CD4-positive, alpha-beta T cell (primary cell): ENCODE measurements at regions not wholly inside any gene's neighbourhood (a gene's known extent, or its start where the extent isn't known, plus 50 kb on each side); places are given as distances from the start of the nearest gene placed in this dataset.

Source experiments
- ATAC-seq: fragments of 200-7000 bp; cut with Tn5 transposase; one replicate; pipeline ENCODE4 v1.10.0; 2022; ENCODE audit warnings: mild to moderate bottlenecking; ENCODE audit not compliant: poor library complexity
- CTCF ChIA-PET: fragments of 350-600 bp; sonication (Branson Sonifier 250); formaldehyde crosslinking; loops from one replicate; lab custom pipeline; 2021; ENCODE audit warnings: antibody characterized with exemption, inconsistent platforms; lab: Charles Lee
- POLR2A ChIA-PET: fragments of 350-600 bp; sonication (Branson Sonifier 250); formaldehyde crosslinking; loops from one replicate; lab custom pipeline; 2021; ENCODE audit warnings: antibody characterized with exemption, inconsistent platforms; lab: Charles Lee
- DNase-seq, 14 experiments: peaks; one replicate each; pipeline ENCODE4 v3.0.0-alpha.2; 2013 to 2020; ENCODE audit warnings: mixed read lengths in 2 of 14
- H3K27ac ChIP-seq, 2 donors: one replicate each; pipeline versions ENCODE4 v1.5.1 to v1.7.0; 2013; ENCODE audit warnings: low read length in 2 of 2, low read depth in 1 of 2, mild to moderate bottlenecking in 1 of 2
- H3K27me3 ChIP-seq, 2 experiments: 1 replicate in 1 of 2; 2 replicates in 1 of 2; pipeline versions ENCODE4 v1.6.1 to v1.7.0; 2013; ENCODE audit warnings: low read length in 2 of 2, control low read depth in 1 of 2, mild to moderate bottlenecking in 1 of 2, moderate library complexity in 1 of 2; ENCODE audit not compliant: insufficient read depth in 2 of 2, control insufficient read depth in 1 of 2
- H3K36me3 ChIP-seq: one replicate; pipeline ENCODE4 v1.6.1; 2013; ENCODE audit warnings: low read length, control low read depth; ENCODE audit not compliant: insufficient read depth
- H3K4me1 ChIP-seq: one replicate; pipeline ENCODE4 v1.6.1; 2013; ENCODE audit warnings: low read length, control low read depth; ENCODE audit not compliant: insufficient read depth
- H3K4me3 ChIP-seq: one replicate; pipeline ENCODE4 v1.5.1; 2013; ENCODE audit warnings: mild to moderate bottlenecking, low read length, moderate library complexity
- H3K9me3 ChIP-seq, 2 experiments: 1 replicate in 1 of 2; 2 replicates in 1 of 2; pipeline versions ENCODE4 v1.6.1 to v1.7.0; 2013; ENCODE audit warnings: low read length in 2 of 2, mild to moderate bottlenecking in 2 of 2, control low read depth in 1 of 2, moderate library complexity in 1 of 2; ENCODE audit not compliant: control insufficient read depth in 1 of 2, insufficient read depth in 1 of 2
- H3K27ac Mint-ChIP-seq: one replicate; pipeline ENCODE4 v1.8.0; 2020; ENCODE audit warnings: mixed read lengths
- H3K27me3 Mint-ChIP-seq: one replicate; pipeline ENCODE4 v1.8.0; 2021; ENCODE audit warnings: mixed read lengths
- H3K36me3 Mint-ChIP-seq: one replicate; pipeline ENCODE4 v1.8.0; 2021; ENCODE audit warnings: low read depth, mixed read lengths
- H3K4me1 Mint-ChIP-seq: one replicate; pipeline ENCODE4 v1.8.0; 2021; ENCODE audit warnings: low read depth, mixed read lengths
- H3K4me3 Mint-ChIP-seq: one replicate; pipeline ENCODE4 v1.8.0; 2020; ENCODE audit warnings: mild to moderate bottlenecking, mixed read lengths
- H3K9me3 Mint-ChIP-seq: one replicate; pipeline ENCODE4 v1.8.0; 2020; ENCODE audit warnings: mixed read lengths
- intact Hi-C, 2 experiments: fragments of 100-400 bp; cut with DNase I in 1 of 2; cut with micrococcal nuclease in 1 of 2; formaldehyde crosslinking; loops; one replicate each; pipeline versions ENCODE4 v1.15.1 to v1.9.0; 2023 to 2025; cut with DNase I, micrococcal nuclease
- TF ChIP-seq, protein P1 (sequence below): fragments of 200-600 bp; IDR thresholded peaks from one replicate; pipeline ENCODE4 v1.8.0; 2022; ENCODE audit warnings: antibody characterized with exemption, mild to moderate bottlenecking

DNA sequence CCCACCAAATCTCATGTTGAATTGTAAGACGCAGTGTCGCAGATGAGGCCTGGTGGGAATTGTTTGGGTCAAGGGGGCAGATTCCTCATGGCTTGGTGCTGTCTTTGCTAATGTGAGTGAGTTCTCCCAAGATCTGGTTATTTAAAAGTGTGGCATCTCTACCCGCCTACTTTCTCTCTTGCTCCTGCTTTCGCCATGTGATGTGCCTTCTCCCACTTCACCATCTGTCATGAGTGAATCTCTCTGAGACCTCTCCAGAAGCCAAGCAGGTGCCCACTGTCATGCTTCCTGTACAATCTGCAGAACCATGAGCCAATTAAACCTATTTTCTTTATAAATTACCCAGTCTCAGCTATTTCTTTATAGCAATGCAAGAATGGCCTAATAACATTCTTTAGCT, 246.6 kb upstream of the CDH20 start:
- Histone ChIP-seq H3K36me3 (no peaks in the 10 kb centered on the region), H3K4me1 (no peaks in the 10 kb centered on the region), H3K27ac (no peak overlapping the region), H3K9me3 (no peaks in the 10 kb centered on the region), H3K4me3 (no peak overlapping the region), H3K27me3 (no peaks in the 10 kb centered on the region)
- intact Hi-C loops = loop anchor here in 1 of 2 experiments (10.0 kb wide), 1 partner anchor 1048 kb away; no protein-coding TSS in a partner anchor
- no peaks in the 10 kb centered on the region for H3K36me3 Mint-ChIP-seq
- H3K4me3 Mint-ChIP-seq = no peak overlapping the region
- DNase-seq = no peak
- no peak for ATAC-seq
- H3K27me3 Mint-ChIP-seq = no peaks in the 10 kb centered on the region
- no peaks in the 10 kb centered on the region for H3K4me1 Mint-ChIP-seq
- CTCF ChIA-PET = no interaction called here
- TF ChIP-seq, protein P1, sequence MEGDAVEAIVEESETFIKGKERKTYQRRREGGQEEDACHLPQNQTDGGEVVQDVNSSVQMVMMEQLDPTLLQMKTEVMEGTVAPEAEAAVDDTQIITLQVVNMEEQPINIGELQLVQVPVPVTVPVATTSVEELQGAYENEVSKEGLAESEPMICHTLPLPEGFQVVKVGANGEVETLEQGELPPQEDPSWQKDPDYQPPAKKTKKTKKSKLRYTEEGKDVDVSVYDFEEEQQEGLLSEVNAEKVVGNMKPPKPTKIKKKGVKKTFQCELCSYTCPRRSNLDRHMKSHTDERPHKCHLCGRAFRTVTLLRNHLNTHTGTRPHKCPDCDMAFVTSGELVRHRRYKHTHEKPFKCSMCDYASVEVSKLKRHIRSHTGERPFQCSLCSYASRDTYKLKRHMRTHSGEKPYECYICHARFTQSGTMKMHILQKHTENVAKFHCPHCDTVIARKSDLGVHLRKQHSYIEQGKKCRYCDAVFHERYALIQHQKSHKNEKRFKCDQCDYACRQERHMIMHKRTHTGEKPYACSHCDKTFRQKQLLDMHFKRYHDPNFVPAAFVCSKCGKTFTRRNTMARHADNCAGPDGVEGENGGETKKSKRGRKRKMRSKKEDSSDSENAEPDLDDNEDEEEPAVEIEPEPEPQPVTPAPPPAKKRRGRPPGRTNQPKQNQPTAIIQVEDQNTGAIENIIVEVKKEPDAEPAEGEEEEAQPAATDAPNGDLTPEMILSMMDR = no peak
- H3K9me3 Mint-ChIP-seq = peaks cover 3% of the 10 kb centered on the region
- POLR2A ChIA-PET = no interaction called here
- H3K27ac Mint-ChIP-seq = no peak overlapping the region

- CTCF ChIA-PET = no interaction called here
- H3K4me3 Mint-ChIP-seq = no peak overlapping the region
- TF ChIP-seq, protein P1 = no peak
- Histone ChIP-seq H3K27me3 (no peaks in the 10 kb centered on the region), H3K4me1 (no peaks in the 10 kb centered on the region), H3K9me3 (no peaks in the 10 kb centered on the region), H3K27ac (no peak overlapping the region), H3K4me3 (no peak overlapping the region), H3K36me3 (no peaks in the 10 kb centered on the region)
- no peaks in the 10 kb centered on the region for H3K36me3 Mint-ChIP-seq
- H3K27ac Mint-ChIP-seq = no peak overlapping the region
- intact Hi-C loops = no loop called here
- H3K27me3 Mint-ChIP-seq = no peaks in the 10 kb centered on the region
- no peak for DNase-seq
- no peaks in the 10 kb centered on the region for H3K9me3 Mint-ChIP-seq
- no peaks in the 10 kb centered on the region for H3K4me1 Mint-ChIP-seq
- ATAC-seq = no peak
- POLR2A ChIA-PET = no interaction called here
Measured at GRCh38 chr18:61091379-61091778, 241.9 kb upstream of the CDH20 start.

DNA sequence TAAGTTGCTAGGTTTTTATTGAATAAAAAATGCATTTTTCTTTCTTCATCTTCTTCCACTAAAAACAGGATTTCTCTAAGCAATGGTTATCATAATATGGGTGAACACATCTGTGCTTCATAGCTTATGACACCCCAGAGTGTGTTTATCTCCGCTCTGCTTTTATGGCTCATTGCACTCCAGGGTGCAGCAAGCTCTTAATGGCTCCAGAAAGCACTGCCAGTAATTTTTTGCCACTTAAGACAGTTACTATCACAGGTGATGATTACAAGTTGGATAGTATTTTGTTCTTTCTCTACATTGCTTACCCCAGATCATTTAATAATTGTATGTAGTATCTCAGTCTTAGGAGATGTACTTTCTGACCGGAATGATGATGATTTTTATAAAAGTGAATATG, 239.3 kb upstream of the CDH20 start:
- Histone ChIP-seq H3K27me3 (no peaks in the 10 kb centered on the region), H3K9me3 (no peaks in the 10 kb centered on the region), H3K27ac (no peak overlapping the region), H3K36me3 (no peaks in the 10 kb centered on the region), H3K4me3 (no peak overlapping the region), H3K4me1 (no peaks in the 10 kb centered on the region)
- intact Hi-C loops = no loop called here
- H3K4me1 Mint-ChIP-seq = no peaks in the 10 kb centered on the region
- no peak overlapping the region for H3K4me3 Mint-ChIP-seq
- TF ChIP-seq, protein P1 = no peak
- H3K27ac Mint-ChIP-seq = no peak overlapping the region
- POLR2A ChIA-PET = no interaction called here
- no peaks in the 10 kb centered on the region for H3K9me3 Mint-ChIP-seq
- DNase-seq (no peak), ATAC-seq (no peak)
- no peaks in the 10 kb centered on the region for H3K36me3 Mint-ChIP-seq
- CTCF ChIA-PET = no interaction called here
- no peaks in the 10 kb centered on the region for H3K27me3 Mint-ChIP-seq
